GM23248 (cell line): ENCODE measurements at regions not wholly inside any gene's neighbourhood (a gene's known extent, or its start where the extent isn't known, plus 50 kb on each side); places are given as distances from the start of the nearest gene placed in this dataset.

Experiments used
- EZH2 ChIP-seq: fragments of 200-600 bp; sonication (generic); IDR thresholded peaks from 2 replicates; pipeline ENCODE4 v1.6.1; 2018; ENCODE audit warnings: antibody characterized with exemption, mild to moderate bottlenecking; ENCODE audit not compliant: insufficient read depth, poor library complexity, severe bottlenecking
- EZH2phosphoT487 ChIP-seq: fragments of 200-600 bp; sonication (generic); IDR thresholded peaks from 2 replicates; pipeline ENCODE4 v1.6.1; 2018; ENCODE audit warnings: antibody characterized with exemption, moderate library complexity, mild to moderate bottlenecking, low read depth; ENCODE audit not compliant: insufficient read depth

GRCh38 chr2:191526953-191527556 lies 150.9 kb upstream of the NABP1 start:
- no peak for TF ChIP-seq EZH2
- TF ChIP-seq EZH2phosphoT487, result no peak
